Right lobe of liver (tissue), 6 donors: ENCODE measurements at regions not wholly inside any gene's neighbourhood (a gene's known extent, or its start where the extent isn't known, plus 50 kb on each side); places are given as distances from the start of the nearest gene placed in this dataset.
"Not testable (repeated sequence)": the region's sequence is repeated elsewhere in the genome, so short reads cannot be mapped to it uniquely, and the experiment has no call there.

Experiments
- ATAC-seq, 4 donors: fragments of 200-7000 bp; cut with Tn5 transposase; one replicate each; pipeline ENCODE4 v1.9.1; 2020; ENCODE audit warnings: mild to moderate bottlenecking in 4 of 4, moderate library complexity in 4 of 4
- DNase-seq, 3 donors: peaks; one replicate each; pipeline ENCODE4 v3.0.0-alpha.2; 2020
- H3K27ac ChIP-seq, 3 donors: fragments of 200-600 bp; one replicate each; pipeline ENCODE4 v1.8.0; 2022
- H3K27me3 ChIP-seq, 2 donors: fragments of 200-600 bp; one replicate each; pipeline ENCODE4 v1.8.0; 2022
- H3K36me3 ChIP-seq, 4 donors: fragments of 200-600 bp; sonication (generic) in 1 of 4; one replicate each; pipeline versions ENCODE4 v1.5.1 to v1.8.0; 2017 to 2022; ENCODE audit warnings: control low read depth in 1 of 4
- H3K4me1 ChIP-seq, 4 donors: fragments of 200-600 bp; sonication (generic) in 1 of 4; one replicate each; pipeline versions ENCODE4 v1.5.1 to v1.8.0; 2017 to 2022; ENCODE audit warnings: control low read depth in 1 of 4
- H3K4me3 ChIP-seq, 3 donors: fragments of 200-600 bp; one replicate each; pipeline ENCODE4 v1.8.0; 2022
- H3K9me3 ChIP-seq, 4 donors: fragments of 200-600 bp; sonication (generic) in 1 of 4; one replicate each; pipeline versions ENCODE4 v1.5.1 to v1.8.0; 2017 to 2022; ENCODE audit warnings: control low read depth in 1 of 4
- CTCF ChIP-seq, 4 donors: fragments of 200-600 bp in 3 of 4; fragments of 450-650 bp in 1 of 4; IDR thresholded peaks; one replicate each; pipeline versions ENCODE4 v1.5.1 to v1.8.0; 2016 to 2022; ENCODE audit warnings: antibody characterized with exemption in 4 of 4, mild to moderate bottlenecking in 2 of 4
- POLR2A ChIP-seq: fragments of 450-650 bp; IDR thresholded peaks from one replicate; pipeline ENCODE4 v1.6.1; 2017; ENCODE audit warnings: antibody characterized with exemption, mild to moderate bottlenecking
- WGBS: methylation state at CpG from one replicate; pipeline ENCODE4 v1.1.6; 2018; ENCODE audit warnings: low coverage, low lambda C conversion rate; ENCODE audit not compliant: insufficient coverage; ENCODE audit errors: missing lambda C conversion rate; 5-methylcytosine and 5-hydroxymethylcytosine counted together
- intact Hi-C, 2 donors: fragments of 100-400 bp; cut with DNase I; formaldehyde crosslinking; loops; one replicate each; pipeline versions ENCODE4 v1.11.2 to v1.14.1; 2022
- donor health status: DM: no; HTN: yes; CAD: no.
- donor health status: DM: no; HTN: no; CAD: no.
- donor health status: DM: no; HTN: no; CAD: no.
- donor health status: DM: no; HTN: yes; CAD: no.
- donor health status: DM: no; HTN: yes; CAD: no.

GRCh38 chr9:78714576-78714975 is 417.7 kb downstream of the PSAT1 start:
- intact Hi-C loops = no loop called here
- no peak for TF ChIP-seq CTCF (IDR thresholded peaks at IDR 0.05)
- TF ChIP-seq POLR2A = no peak
- H3K9me3 ChIP-seq = no peaks in the 10 kb centered on the region
- H3K27me3 ChIP-seq = no peaks in the 10 kb centered on the region
- no peak overlapping the region for H3K27ac ChIP-seq
- DNase-seq (no peak), ATAC-seq (no peak)
- H3K36me3 ChIP-seq = no peaks in the 10 kb centered on the region
- no peak overlapping the region for H3K4me3 ChIP-seq
- H3K4me1 ChIP-seq = no peaks in the 10 kb centered on the region
- 36% methylated on average over 2 of the region's 2 CpGs for WGBS

- ATAC-seq, H3K4me1 ChIP-seq, H3K27me3 ChIP-seq, H3K36me3 ChIP-seq, DNase-seq, intact Hi-C loops, H3K4me3 ChIP-seq, H3K27ac ChIP-seq, H3K9me3 ChIP-seq: not testable (repeated sequence)
- 67% methylated on average over 4 of the region's 4 CpGs for WGBS
Observed at GRCh38 chr9:78719029-78719428, 422.1 kb downstream of the PSAT1 start.

- Histone ChIP-seq H3K27ac (no peak overlapping the region), H3K9me3 (no peaks in the 10 kb centered on the region), H3K27me3 (no peaks in the 10 kb centered on the region), H3K4me3 (no peak overlapping the region), H3K4me1 (no peaks in the 10 kb centered on the region), H3K36me3 (no peaks in the 10 kb centered on the region)
- TF ChIP-seq POLR2A (no peak), CTCF (IDR thresholded peaks at IDR 0.05) (no peak)
- intact Hi-C loops = no loop called here
- ATAC-seq (no peak), DNase-seq (no peak)
- WGBS = 100% methylated on average over 1 of the region's 2 CpGs
Observed at GRCh38 chr9:78724896-78725295, 428.0 kb downstream of the PSAT1 start.

GRCh38 chr9:78725503-78725902 is 428.6 kb downstream of the PSAT1 start:
- ATAC-seq (no peak), DNase-seq (no peak)
- H3K27ac ChIP-seq = no peak overlapping the region
- TF ChIP-seq POLR2A (no peak), CTCF (IDR thresholded peaks at IDR 0.05) (no peak)
- H3K27me3 ChIP-seq = no peaks in the 10 kb centered on the region
- no peaks in the 10 kb centered on the region for H3K9me3 ChIP-seq
- no peaks in the 10 kb centered on the region for H3K4me1 ChIP-seq
- H3K4me3 ChIP-seq = no peak overlapping the region
- no peaks in the 10 kb centered on the region for H3K36me3 ChIP-seq
- 43% methylated on average over 1 of the region's 1 CpG for WGBS
- intact Hi-C loops = no loop called here

GRCh38 chr9:78745331-78745730 is 448.4 kb downstream of the PSAT1 start:
- Histone ChIP-seq H3K4me1 (no peaks in the 10 kb centered on the region), H3K36me3 (no peaks in the 10 kb centered on the region), H3K27ac (no peak overlapping the region), H3K9me3 (no peaks in the 10 kb centered on the region), H3K27me3 (no peaks in the 10 kb centered on the region), H3K4me3 (no peak overlapping the region)
- DNase-seq (no peak), ATAC-seq (no peak)
- intact Hi-C loops = no loop called here
- TF ChIP-seq POLR2A = no peak
- no peak for TF ChIP-seq CTCF (IDR thresholded peaks at IDR 0.05)
- 90% methylated on average over 5 of the region's 5 CpGs for WGBS
